ENCODE measurements at regions not wholly inside any gene's neighbourhood (a gene's known extent, or its start where the extent isn't known, plus 50 kb on each side); places are given as distances from the start of the nearest gene placed in this dataset.

- no peak for TF ChIP-seq TCF7L2 (IDR thresholded peaks at IDR 0.05; ENCODE audit: borderline replicate concordance, low read depth, low read length)
- no peak for TF ChIP-seq CTCF (tag by site-specific recombination; IDR thresholded peaks at IDR 0.05)
- no peak for TF ChIP-seq ZBTB44 (tag by site-specific recombination; IDR thresholded peaks at IDR 0.05)
- TF ChIP-seq ZBTB48 (tag by site-specific recombination; IDR thresholded peaks at IDR 0.05), result no peak
- TF ChIP-seq REST (tag by site-specific recombination; IDR thresholded peaks at IDR 0.05), result no peak
- TF ChIP-seq ZNF121 (tag by site-specific recombination; IDR thresholded peaks at IDR 0.05), result no peak
- no peak for TF ChIP-seq ZNF155 (tag by site-specific recombination; IDR thresholded peaks at IDR 0.05)
- no peak for TF ChIP-seq KLF9 (tag by site-specific recombination; IDR thresholded peaks at IDR 0.05; ENCODE audit: low read depth)
- no peak for TF ChIP-seq ZBTB1 (tag by site-specific recombination; IDR thresholded peaks at IDR 0.05)
- TF ChIP-seq MYNN (tag by site-specific recombination; IDR thresholded peaks at IDR 0.05; ENCODE audit: borderline replicate concordance), result no peak
These were observed 176.8 kb upstream of the CHRM3 start for GRCh38 chr1:239209591-239209990.
